NCI-H187 (cell line): ENCODE measurements at regions not wholly inside any gene's neighbourhood (a gene's known extent, or its start where the extent isn't known, plus 50 kb on each side); places are given as distances from the start of the nearest gene placed in this dataset.

Experiments used
- DNase-seq, 2 experiments: peaks; one replicate each; lab custom pipeline; 2025; lab: John Stamatoyannopoulos, UW

GRCh38 chr13:76440568-76440967 lies 445.6 kb downstream of the KCTD12 start:
- no peak for DNase-seq

- DNase-seq = no peak
Measured at GRCh38 chr13:76439546-76439945, 446.7 kb downstream of the KCTD12 start.

DNA sequence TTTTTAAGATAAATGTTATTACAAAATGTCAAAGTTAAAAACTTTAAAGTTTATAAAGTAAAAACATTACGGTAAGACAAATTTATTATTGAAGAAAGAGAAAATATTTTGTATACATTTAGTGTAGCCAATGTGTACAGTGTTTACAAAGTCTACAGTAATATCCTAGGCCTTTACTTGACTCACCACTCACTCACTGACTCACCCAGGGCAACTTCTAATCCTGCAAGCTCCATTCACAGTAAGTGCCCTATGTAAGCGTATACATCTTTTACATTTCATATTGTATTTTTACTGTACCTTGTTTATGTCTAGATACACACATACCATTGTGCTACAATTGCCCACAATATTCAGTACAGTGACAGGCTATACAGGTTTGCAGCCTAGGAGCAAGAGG lies 448.2 kb downstream of the KCTD12 start:
- no peak for DNase-seq

GRCh38 chr13:76425935-76426334 lies 460.3 kb downstream of the KCTD12 start:
- DNase-seq = no peak

GRCh38 chr13:76421011-76421410 lies 465.2 kb downstream of the KCTD12 start:
- no peak for DNase-seq

GRCh38 chr13:76418404-76418803 lies 467.8 kb downstream of the KCTD12 start:
- DNase-seq = no peak

DNA sequence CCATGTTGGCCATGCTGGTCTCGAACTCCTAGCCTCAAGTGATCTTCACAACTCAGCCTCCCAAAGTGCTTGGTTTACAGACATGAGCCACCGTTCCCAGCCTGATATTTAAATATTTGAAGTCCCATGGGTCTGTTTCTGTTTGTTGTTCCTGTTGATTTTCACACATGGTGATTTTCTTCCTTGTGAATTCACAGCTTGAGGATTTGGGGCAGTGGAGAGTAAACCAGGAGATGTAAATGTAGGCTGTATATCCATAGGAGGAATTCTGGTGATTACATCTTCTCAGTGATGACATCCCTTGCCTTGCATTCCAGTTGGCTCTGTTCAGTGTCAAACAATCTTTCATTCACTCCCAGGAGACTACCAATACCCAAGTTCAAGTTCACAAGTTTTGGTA lies 471.9 kb downstream of the KCTD12 start:
- DNase-seq = no peak

DNA sequence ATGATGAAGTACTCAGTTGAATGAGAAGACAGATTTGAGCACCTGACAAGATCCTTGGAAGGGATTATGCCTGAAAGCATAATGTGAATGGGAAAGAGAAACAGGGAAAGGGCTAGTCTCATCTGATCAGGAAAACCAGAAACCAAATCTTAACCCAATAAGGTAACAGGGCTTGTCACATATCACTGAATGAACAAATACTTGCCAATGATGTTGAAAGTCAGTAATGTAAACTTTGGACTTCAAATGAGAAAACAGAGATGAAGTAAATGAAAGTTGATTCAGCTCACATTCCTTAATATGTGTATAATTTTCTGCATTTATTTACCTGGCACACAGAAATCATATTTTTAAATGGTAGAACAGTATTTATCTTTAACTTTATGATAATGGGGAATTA lies 480.0 kb downstream of the KCTD12 start:
- no peak for DNase-seq

DNA sequence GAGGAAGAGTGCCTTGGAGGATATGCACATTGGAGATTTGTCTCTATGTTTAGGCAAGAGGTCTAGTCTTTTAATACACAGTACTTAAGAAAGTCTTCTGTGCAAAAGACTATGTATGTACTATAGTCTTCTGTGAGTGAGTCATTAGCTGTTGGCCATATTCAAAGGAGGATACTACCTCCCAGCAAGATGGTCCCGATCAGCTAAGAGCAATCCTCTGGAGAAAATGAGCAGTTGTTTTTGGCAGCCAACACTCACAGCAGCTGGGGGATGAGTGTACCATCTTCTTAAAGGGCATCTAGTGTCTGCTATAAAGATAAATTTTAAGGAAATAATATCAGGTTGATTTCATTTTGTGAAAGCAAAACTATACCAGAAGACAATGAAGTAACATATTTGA lies 487.8 kb downstream of the KCTD12 start:
- DNase-seq = no peak

DNA sequence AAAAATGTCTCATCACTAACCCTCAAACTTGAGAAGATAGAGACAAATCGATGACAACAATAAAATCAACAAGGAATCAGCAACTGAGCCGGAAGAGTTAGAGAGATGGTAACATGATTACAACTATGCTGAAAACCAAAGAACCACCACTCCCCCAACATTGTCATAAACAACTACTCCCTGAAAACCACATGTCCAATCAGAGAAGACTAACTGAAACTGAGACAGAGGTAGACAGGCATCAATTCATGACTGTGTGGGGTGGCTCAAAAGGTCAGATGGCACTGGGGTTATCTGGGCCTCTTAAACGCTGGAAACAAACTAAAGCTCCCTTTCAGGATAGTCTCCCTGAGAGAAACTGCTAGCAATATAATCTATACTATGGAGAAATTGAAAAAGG lies 488.8 kb downstream of the KCTD12 start:
- no peak for DNase-seq

GRCh38 chr13:76389321-76389720 lies 496.9 kb downstream of the KCTD12 start:
- DNase-seq = no peak

DNA sequence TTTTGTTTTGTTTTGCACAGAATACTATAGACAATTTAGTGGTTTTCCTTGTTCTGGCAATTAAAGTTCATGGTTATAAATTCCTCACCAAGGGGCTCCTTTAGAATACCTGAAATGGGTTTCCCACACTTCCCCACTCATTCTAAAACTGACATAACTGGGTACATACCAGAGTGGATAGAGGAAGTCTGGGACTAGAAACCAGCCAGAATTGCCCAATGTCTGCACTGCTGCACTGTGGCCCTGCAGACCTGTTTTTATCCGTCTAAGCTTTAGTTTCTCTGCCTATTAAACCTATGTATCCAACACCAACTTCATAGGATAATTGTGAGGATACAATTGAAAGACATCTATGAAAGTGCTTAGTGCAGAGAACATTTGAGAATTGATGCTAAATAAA lies 498.6 kb downstream of the KCTD12 start:
- DNase-seq = no peak

DNA sequence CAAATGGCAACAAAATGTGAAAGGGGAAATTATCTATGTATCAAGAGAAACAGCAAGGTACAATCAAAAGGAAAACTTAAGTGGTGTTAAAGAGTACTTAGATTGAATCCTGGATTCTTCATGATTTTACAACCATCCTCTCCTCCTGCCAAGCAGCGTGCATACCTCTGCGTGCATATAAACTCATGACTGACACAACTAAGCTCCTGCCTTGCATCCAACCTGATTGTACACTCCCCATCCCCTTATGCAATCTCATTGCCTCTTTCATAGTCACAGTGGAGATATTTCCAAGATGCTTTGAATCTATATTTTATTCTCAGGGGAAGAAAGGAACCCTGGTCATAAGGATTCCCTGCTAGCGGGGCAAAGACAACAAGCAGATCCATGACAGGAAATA lies 499.9 kb downstream of the KCTD12 start:
- DNase-seq = no peak

GRCh38 chr13:76385586-76385985 lies 500.6 kb downstream of the KCTD12 start:
- no peak for DNase-seq

DNA sequence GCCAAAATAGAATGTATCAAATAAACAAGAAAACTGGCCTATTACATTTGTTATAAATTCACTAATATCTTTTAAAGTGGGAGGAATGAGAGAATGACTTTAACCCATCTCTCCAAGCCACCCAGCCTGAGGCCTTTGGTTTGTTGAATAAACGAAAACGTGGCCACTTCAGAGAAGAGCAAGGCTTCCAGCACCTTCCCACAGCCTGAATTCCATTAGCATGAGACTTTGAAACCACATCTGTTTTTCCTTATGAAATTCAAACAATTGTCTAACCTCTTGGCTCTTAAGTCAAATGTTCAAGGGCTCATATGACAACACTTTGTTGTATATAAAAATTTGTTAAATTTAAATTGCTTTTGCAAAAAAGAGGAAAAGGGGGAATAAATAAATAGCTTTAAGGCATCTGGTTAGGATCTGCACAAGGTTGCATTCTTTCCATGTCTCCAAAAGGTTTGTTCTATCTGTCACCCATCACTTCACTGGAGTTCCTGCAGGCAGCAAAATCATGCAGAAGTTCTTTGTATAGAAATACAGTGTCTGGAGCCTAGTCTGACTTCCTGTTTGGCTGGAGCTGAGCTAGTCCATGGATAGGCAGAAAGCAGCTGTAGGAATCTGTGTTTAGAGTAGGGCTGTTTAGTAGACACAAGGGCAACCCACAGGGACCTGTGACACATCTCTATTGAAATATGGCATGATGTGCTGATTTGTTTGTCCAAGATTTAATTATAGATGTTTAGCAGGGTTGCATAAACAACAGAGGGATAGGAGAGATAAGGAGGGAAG lies 502.3 kb downstream of the KCTD12 start:
- no peak for DNase-seq

- DNase-seq = no peak
Measured at GRCh38 chr13:76380446-76381065, 505.6 kb downstream of the KCTD12 start.

GRCh38 chr13:76379341-76380105 lies 506.7 kb downstream of the KCTD12 start:
- no peak for DNase-seq

DNA sequence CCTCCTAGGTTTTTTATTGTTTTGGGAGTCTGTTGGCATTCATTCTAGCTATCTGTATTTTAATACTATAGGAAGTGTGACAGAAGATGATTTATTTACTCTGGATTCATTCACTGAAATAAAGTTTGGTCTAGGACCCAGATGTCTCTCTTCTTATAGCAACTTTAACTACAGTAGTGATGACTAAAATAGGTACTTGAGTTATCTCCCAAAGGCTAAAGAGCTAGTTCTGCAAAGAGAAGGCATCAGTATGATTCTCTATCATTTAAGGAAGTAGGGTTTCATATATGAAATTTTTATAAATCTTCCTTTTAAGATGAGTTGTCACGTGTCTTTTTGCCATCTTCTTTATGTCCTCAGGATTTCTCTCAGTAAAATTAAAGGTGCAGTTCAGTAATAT lies 507.4 kb downstream of the KCTD12 start:
- no peak for DNase-seq

GRCh38 chr13:76363682-76364289 lies 522.4 kb downstream of the KCTD12 start:
- DNase-seq = no peak

- DNase-seq = no peak
Measured at GRCh38 chr13:76361868-76362267, 524.3 kb downstream of the KCTD12 start.

GRCh38 chr13:76351541-76352229 lies 534.5 kb downstream of the KCTD12 start:
- no peak for DNase-seq

GRCh38 chr13:76350399-76350798 lies 535.8 kb downstream of the KCTD12 start:
- no peak for DNase-seq
